CD4-positive, alpha-beta T cell treated with Interleukin-2 at 100 ng/mL for 4 hours (primary cell): ENCODE measurements at regions not wholly inside any gene's neighbourhood (a gene's known extent, or its start where the extent isn't known, plus 50 kb on each side); places are given as distances from the start of the nearest gene placed in this dataset.

Experiments used
- DNase-seq: peaks from one replicate; pipeline ENCODE4 v3.0.0-alpha.2; 2020; ENCODE audit warnings: low spot score

DNA sequence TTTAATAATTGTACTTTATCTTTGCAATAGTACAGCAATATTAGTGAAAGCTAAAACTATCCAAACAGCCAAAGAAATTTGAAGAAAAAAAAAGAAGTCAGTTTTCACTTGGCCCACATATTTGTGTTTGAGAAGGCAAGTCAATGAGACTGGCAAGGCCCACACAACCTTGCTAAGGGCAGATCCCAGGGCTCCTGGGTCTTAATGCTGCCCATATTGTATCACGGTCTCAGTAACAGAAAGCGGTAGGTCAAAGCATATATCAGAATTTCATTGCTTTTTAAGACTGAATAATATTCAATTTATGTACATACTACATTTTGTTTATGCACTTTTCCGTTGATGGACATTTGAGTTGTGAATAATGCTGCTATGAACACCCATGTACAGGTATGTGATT lies 262.0 kb upstream of the TOPAZ1 start:
- DNase-seq, result no peak

- DNase-seq, result no peak
These were observed 246.8 kb upstream of the TOPAZ1 start for GRCh38 chr3:43994657-43995546.

DNA sequence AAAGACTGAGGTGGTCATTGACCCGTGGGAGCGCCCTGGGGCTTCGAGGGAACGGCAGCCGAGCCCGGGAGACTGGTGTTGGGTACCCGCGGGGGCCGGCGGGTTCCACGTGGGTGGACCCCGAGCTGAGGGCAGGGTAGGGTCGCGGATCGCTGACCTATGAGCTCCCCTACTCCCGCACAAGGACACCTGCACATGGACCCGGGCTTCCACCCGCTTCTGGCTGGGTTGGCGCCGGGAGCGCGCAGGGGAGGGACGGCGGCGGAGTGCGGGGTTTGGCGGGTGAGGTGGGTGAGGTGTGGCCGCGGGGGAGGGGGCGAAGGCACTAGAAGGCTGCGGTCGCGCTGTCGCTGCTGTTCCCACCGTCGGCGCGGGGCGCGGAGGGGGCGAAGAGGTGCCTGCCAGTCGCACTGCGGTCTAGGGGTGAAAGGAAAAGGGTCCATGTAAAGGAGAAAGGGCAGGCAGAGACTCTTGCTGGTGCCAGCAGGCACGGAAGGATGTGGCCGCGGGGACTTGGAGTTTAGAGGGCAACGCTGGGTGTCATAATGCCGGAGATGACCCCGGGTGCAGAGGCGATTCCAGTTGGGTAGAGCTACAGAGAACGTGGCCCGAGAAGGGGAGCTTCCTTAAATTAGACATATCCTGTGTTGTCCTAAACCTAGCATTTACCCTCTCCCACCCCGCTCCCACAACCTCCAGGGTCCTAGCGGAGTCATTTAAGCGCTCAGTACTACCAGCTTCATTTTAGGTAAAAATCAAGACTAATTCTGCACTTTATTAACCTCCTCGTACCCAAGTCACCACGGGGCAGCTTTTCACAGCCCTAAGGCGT lies 245.9 kb upstream of the TOPAZ1 start:
- DNase-seq, result no peak

DNA sequence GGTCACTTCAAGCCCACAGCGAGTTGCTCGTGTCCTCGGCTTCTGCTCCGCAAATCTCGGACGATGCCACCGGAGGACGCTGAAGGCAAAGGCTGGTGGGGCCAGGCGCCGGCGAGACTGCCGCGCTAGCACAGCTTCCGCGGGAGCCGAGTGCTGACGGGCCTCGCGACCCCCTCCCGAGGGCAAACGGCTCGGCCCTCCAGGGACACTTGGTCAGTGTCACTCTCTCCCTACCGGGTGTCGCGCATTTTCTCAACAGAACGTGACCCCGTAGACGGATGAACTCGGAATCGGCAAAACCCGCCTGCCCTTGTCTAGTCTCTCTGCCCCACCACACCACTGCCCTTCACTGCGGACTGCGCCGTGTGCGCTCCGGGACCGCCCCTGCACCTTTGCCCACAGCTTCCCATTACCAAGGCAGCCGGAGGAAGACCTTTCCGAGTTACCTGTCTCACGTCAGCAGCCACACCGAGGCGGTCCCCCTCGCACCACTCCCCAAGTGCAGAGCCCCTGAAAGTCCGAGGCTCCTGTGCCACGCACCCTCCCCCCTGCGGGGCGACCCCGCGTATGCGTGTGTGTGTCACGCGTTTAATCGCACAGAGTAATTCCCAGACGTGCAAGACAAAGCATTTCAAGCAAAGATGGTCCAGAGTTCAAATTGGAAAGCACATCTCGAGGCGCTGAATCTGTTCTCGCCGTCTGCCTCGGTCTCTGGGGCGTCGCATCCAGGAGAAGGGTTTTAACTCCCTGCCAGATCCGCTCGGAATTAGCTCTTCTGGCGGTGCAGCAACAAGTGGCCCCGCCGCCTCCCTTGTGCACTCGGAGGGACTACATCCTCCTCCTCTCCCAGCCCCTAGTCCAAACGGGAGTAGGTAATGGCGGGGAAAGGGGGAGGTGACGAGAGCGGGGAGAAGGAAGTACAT lies 245.0 kb upstream of the TOPAZ1 start:
- DNase-seq, result no peak

DNA sequence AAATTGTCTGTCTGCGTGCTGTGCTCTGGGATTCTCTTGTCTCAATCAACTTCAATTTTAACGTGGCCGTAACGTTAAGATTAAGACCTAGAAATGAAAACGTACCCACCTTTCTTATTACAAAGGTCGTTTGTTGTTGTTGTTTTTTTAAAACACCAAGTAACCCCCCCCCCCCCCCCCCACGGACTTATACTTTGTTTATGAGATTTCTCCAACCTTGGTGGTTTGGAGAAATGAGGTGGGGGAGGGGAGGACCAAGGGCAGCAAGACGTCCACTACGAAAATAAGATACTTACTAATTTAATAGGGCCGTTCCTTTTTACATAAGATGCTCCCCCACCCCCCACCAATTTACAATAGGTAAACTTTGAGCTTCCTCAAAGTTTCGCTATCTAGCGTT lies 244.4 kb upstream of the TOPAZ1 start:
- DNase-seq, result no peak

DNA sequence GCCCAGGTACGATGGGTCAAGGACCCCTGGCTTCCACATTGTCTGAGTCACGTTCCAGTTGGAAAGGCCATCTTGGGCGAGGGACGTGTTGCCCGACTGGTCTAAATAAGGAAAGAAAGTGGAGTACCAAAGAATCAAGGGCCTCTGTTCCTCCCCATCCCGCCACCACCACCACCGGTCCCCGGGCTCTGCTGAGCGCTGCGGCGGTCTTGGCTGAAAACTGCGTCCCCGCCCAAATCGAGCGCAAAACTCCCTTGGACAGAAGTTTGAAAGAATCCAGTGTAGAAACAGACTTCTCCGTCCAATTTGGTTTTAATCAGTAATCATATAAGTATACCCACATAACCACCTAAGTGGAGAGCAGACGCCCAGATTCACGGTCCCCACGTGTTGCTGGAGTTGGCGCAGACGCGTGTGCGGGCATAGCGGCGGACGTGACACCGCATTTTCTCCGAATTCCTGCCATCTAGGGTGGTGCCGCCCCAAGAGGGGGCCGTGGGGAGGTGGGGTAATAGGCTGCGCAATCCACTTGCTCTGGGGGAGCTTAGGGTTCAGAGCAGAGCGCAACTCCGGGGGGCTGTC lies 243.8 kb upstream of the TOPAZ1 start:
- no peak for DNase-seq

DNA sequence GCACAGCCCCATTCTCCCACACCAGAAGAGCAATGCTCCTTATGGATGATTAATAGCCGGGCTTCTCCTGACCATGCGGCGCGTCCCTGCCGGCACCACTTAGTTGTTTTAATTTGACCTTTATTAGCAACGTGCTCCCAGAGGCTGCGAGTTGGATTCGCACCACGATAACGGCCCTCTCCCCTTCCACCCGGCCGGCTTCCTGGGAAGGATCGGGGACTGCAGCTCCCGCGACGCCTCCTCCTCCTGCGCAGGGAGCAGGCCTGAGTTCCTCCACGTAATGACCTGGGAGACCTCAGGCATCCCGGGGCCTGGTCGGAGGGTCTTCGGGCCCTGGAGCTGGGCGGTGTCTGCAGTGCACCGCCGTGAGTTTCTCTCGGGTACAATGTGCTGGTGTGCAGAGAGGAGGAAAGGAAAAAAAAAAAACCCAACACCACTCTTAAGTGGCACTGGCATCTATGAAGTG lies 243.3 kb upstream of the TOPAZ1 start:
- DNase-seq, result no peak

GRCh38 chr3:43998836-43999727 lies 242.6 kb upstream of the TOPAZ1 start:
- no peak for DNase-seq

- DNase-seq, result no peak
These were observed 241.9 kb upstream of the TOPAZ1 start for GRCh38 chr3:43999728-44000319.

GRCh38 chr3:44000586-44000985 lies 241.1 kb upstream of the TOPAZ1 start:
- DNase-seq, result no peak

- DNase-seq, result no peak
These were observed 240.6 kb upstream of the TOPAZ1 start for GRCh38 chr3:44001072-44001471.

- no peak for DNase-seq
These were observed 237.9 kb upstream of the TOPAZ1 start for GRCh38 chr3:44003801-44004200.

DNA sequence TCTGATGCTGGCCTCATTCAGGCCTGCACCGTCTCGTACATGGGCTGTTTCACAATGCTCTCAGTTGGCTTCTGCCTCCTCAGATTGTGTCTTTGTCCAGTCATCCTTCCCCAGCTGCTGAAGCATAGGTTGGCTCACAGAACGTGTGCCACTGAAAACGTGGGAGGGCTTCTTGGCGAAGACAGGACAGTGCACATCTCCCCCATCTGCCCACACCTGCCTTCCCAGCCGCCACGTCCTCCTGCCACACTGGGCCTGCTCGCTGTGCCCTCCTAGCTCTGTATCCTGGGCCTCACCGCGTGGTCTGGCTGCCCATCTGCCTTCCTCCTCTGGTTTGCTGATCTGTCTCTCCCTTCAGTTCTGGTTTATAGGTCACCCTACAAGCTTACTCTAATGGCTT lies 230.0 kb upstream of the TOPAZ1 start:
- no peak for DNase-seq

DNA sequence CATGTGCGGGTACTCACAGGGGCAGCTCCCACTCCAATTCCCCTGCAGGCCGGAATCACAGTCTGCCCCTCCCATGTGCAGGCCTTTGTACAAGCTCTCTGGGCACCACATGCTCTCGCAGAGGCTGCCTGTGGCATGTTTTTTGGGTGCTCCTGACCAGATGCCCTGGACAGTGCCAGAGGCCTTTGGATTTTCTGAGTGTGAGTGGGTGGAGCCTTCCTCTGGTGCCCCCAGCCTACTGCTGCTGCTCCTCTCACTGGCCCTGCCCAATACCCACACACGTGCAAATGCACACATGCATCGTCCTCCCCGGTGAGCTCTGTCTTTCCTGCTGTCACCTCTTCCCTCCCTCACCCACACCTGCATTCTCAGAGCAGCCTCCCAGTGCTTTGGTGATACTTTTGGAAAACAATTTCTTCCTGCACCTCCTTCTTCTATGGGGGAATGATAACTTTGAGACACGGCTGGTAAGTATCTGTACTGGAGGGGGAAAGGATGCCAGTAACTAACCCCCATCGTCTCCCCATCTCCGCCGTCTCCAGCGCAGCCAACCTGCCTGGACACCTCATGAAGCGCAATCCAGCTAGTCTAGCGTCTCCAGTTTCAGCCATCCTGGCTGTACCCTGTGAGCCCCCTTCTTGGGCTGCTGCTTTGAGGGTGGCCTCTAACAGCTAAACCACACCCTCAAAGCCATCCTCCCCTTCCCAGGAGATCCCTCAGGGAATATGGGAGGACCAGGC lies 229.4 kb upstream of the TOPAZ1 start:
- DNase-seq, result no peak

- DNase-seq, result no peak
These were observed 227.7 kb upstream of the TOPAZ1 start for GRCh38 chr3:44013967-44014366.

DNA sequence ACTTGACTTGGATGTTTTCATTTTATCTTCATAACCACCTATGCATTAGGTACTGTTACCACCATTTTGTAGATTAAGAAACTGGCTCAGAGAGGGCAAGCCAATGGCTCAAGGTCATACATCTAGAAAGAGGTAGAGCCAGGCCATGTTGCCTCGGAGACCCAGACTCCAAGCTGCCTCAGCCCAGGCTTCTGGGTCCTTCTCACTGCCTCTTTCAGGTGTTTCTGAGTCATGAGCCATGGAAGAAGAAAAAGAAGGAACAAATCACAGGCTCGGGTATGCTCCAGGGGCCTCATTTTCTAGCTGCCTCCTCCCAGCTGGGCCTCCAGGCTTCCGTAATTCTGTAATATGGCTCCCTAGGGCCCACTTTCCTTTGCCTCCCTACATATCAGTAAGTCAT lies 226.5 kb upstream of the TOPAZ1 start:
- no peak for DNase-seq

DNA sequence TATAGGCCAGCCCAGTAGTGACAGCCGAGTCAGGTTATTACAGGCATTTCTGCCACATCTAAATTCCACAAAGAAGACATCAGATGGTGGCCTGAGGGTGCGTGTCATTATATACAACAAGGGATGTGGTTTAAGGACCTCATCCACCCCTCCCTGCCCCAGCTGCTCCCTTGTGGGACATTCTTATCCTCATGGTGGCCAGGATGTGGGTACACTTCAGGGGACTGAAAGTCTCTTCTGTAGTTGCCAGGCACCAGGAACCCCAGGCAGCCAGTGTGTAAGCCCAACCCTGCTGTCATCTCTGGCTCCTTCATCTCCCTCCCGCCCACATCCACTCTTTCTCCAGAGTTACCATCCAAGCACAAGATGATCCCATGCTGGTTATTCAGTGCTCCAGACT lies 224.9 kb upstream of the TOPAZ1 start:
- no peak for DNase-seq

- DNase-seq, result no peak
These were observed 222.8 kb upstream of the TOPAZ1 start for GRCh38 chr3:44018926-44019325.

GRCh38 chr3:44019736-44020135 lies 221.9 kb upstream of the TOPAZ1 start:
- no peak for DNase-seq

GRCh38 chr3:44020143-44020542 lies 221.5 kb upstream of the TOPAZ1 start:
- DNase-seq, result no peak
